ENCODE measurements at regions not wholly inside any gene's neighbourhood (a gene's known extent, or its start where the extent isn't known, plus 50 kb on each side); places are given as distances from the start of the nearest gene placed in this dataset.
A peak's percentile ranks its signal among the peaks of the same experiment; 100 is the strongest.

DNA sequence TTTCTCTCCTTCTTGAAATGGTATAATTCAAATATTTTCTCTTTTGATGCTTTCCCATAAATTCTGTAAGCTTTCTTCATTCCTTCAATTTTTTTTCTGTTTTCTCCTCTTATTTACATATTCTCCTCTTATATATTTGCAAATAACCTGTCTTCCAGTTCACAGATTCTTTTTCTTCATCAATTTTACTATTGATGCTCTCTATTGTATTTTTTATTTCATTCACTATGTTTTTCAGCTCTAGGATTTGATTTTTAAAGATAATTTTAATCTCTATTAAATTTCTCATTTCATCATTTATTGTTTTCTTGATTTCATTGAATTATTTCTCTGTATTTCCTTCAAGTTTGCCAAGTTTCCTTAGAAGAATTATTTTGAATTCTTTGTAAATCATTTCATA lies 54.0 kb upstream of the PRPS1L1 start:
- Histone ChIP-seq H3K9ac (ENCODE audit: low read depth, low read length, poor library complexity, severe bottlenecking) (no peak overlapping the region), H3K4me1 (ENCODE audit: insufficient read depth, low read length, poor library complexity, severe bottlenecking) (no peaks in the 10 kb centered on the region), H3K9me3 (ENCODE audit: insufficient read depth, low read depth, low read length) (peaks cover 17% of the 10 kb centered on the region; the same call in 1 of the 2 replicates), H3K36me3 (ENCODE audit: insufficient read depth, low read length) (no peaks in the 10 kb centered on the region), H2AFZ (ENCODE audit: low read length) (no peak overlapping the region), H3K4me2 (ENCODE audit: low read depth, low read length, poor library complexity, severe bottlenecking) (no peak overlapping the region), H3K27me3 (ENCODE audit: insufficient read depth, low read length, poor library complexity, severe bottlenecking) (no peaks in the 10 kb centered on the region), H3K4me3 (ENCODE audit: low read length, poor library complexity, severe bottlenecking) (no peak overlapping the region), H3F3A (ENCODE audit: low read depth) (no peaks in the 10 kb centered on the region), H4K20me1 (ENCODE audit: insufficient read depth, low read length, poor library complexity, severe bottlenecking) (no peaks in the 10 kb centered on the region), H3K79me2 (ENCODE audit: insufficient read depth, low read length) (no peaks in the 10 kb centered on the region), H3K9me2 (replicated peaks; ENCODE audit: low read depth, low read length) (no peaks in the 10 kb centered on the region)
- no peak for TF ChIP-seq EZH2phosphoT487 (IDR thresholded peaks at IDR 0.05; ENCODE audit: borderline replicate concordance)
- TF ChIP-seq, protein P1, sequence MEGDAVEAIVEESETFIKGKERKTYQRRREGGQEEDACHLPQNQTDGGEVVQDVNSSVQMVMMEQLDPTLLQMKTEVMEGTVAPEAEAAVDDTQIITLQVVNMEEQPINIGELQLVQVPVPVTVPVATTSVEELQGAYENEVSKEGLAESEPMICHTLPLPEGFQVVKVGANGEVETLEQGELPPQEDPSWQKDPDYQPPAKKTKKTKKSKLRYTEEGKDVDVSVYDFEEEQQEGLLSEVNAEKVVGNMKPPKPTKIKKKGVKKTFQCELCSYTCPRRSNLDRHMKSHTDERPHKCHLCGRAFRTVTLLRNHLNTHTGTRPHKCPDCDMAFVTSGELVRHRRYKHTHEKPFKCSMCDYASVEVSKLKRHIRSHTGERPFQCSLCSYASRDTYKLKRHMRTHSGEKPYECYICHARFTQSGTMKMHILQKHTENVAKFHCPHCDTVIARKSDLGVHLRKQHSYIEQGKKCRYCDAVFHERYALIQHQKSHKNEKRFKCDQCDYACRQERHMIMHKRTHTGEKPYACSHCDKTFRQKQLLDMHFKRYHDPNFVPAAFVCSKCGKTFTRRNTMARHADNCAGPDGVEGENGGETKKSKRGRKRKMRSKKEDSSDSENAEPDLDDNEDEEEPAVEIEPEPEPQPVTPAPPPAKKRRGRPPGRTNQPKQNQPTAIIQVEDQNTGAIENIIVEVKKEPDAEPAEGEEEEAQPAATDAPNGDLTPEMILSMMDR (conservative IDR thresholded peaks at IDR 0.05; ENCODE audit: low read length) = no peak

DNA sequence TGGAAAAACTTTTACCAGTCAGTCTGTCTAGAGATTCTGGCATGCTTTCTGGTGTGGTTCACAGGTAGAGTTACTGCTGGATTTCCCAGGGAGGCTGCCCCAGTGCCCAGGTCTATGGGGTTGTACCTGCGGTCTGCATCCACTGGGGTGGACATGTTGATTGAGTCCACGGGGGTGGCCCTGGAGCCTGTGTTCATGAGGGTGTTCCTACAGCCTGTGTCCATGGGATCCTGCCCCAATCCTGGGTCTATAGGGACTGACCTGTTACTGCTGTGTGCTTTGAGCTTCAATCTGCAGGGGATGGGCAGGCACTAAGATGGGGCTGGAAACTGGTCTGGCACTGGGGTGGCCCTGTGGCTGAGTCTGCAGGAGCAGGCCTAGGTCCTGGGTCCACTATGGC lies 54.5 kb upstream of the PRPS1L1 start:
- no peak for TF ChIP-seq EZH2phosphoT487 (IDR thresholded peaks at IDR 0.05; ENCODE audit: borderline replicate concordance)
- TF ChIP-seq, protein P1 (conservative IDR thresholded peaks at IDR 0.05; ENCODE audit: low read length) = no peak
- H3F3A ChIP-seq (ENCODE audit: low read depth) = no peaks in the 10 kb centered on the region
- no peak overlapping the region for H3K4me2 ChIP-seq (ENCODE audit: low read depth, low read length, poor library complexity, severe bottlenecking)
- no peak overlapping the region for H3K9ac ChIP-seq (ENCODE audit: low read depth, low read length, poor library complexity, severe bottlenecking)
- H3K9me3 ChIP-seq (ENCODE audit: insufficient read depth, low read depth, low read length) = peaks cover 17% of the 10 kb centered on the region; the same call in 1 of the 2 replicates
- H3K27me3 ChIP-seq (ENCODE audit: insufficient read depth, low read length, poor library complexity, severe bottlenecking) = no peaks in the 10 kb centered on the region
- H3K4me1 ChIP-seq (ENCODE audit: insufficient read depth, low read length, poor library complexity, severe bottlenecking) = no peaks in the 10 kb centered on the region
- no peak overlapping the region for H3K4me3 ChIP-seq (ENCODE audit: low read length, poor library complexity, severe bottlenecking)
- no peaks in the 10 kb centered on the region for H3K79me2 ChIP-seq (ENCODE audit: insufficient read depth, low read length)
- H4K20me1 ChIP-seq (ENCODE audit: insufficient read depth, low read length, poor library complexity, severe bottlenecking) = no peaks in the 10 kb centered on the region
- H3K36me3 ChIP-seq (ENCODE audit: insufficient read depth, low read length) = no peaks in the 10 kb centered on the region
- no peak overlapping the region for H2AFZ ChIP-seq (ENCODE audit: low read length)
- H3K9me2 ChIP-seq (replicated peaks; ENCODE audit: low read depth, low read length) = no peaks in the 10 kb centered on the region

DNA sequence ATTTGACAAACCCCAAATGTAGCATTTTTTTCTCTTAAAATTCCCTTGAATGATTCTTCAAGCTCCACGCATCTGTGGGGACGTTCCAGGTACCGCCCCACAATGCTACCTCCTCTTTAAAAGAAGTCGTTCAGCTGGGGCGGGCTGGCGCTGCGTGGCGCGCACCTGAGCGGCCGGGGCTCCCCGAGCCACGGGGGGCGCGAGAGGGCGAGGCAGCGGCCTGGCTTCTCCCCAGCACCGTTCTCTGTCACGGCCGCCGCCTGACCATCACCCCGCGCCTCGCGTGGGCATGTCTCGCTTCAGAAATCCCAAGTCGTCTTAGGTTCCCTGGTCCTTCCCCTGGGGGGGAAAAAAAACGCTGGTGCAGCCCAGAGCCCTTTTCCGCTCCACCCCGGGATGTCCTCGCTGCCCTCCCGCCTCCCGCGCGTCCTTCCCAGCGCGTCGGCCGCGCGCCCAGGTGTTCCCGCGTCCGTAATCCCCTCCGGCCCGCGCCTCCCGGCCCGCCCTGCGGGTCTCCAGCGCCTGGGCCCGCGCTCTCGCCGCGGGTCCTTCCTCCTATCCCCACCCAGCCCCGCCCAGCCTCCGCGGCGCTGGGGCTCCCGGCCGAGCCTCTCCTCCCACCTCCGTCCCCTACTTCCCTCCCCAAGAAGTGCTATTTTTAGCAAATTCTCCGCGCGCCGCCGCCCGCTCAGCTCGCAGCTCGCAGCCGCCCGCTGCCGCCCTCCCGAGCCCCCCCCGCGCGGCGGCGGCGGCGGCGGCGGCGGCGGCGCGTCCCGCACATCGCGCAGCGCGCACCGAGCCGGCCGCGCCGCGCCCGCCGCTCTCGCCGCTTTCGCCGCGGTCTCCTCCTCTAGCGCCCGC lies 58.7 kb upstream of the PRPS1L1 start:
- Histone ChIP-seq H3K27me3 (ENCODE audit: insufficient read depth, low read length, poor library complexity, severe bottlenecking) (no peaks in the 10 kb centered on the region), H3K9ac (ENCODE audit: low read depth, low read length, poor library complexity, severe bottlenecking) (no peak overlapping the region), H3K9me2 (replicated peaks; ENCODE audit: low read depth, low read length) (no peaks in the 10 kb centered on the region), H3K4me3 (ENCODE audit: low read length, poor library complexity, severe bottlenecking) (peak overlapping the region; percentile 55), H3K36me3 (ENCODE audit: insufficient read depth, low read length) (no peaks in the 10 kb centered on the region), H2AFZ (ENCODE audit: low read length) (peak overlapping the region; percentile 12; the same call in 1 of the 2 replicates), H3K4me1 (ENCODE audit: insufficient read depth, low read length, poor library complexity, severe bottlenecking) (no peaks in the 10 kb centered on the region), H3K79me2 (ENCODE audit: insufficient read depth, low read length) (no peaks in the 10 kb centered on the region), H3F3A (ENCODE audit: low read depth) (no peaks in the 10 kb centered on the region), H3K4me2 (ENCODE audit: low read depth, low read length, poor library complexity, severe bottlenecking) (peak overlapping the region; percentile 22), H3K9me3 (ENCODE audit: insufficient read depth, low read depth, low read length) (peaks cover 10% of the 10 kb centered on the region; the same call in 1 of the 2 replicates), H4K20me1 (ENCODE audit: insufficient read depth, low read length, poor library complexity, severe bottlenecking) (no peaks in the 10 kb centered on the region)
- TF ChIP-seq, protein P1 (conservative IDR thresholded peaks at IDR 0.05; ENCODE audit: low read length) = no peak
- TF ChIP-seq EZH2phosphoT487 (IDR thresholded peaks at IDR 0.05; ENCODE audit: borderline replicate concordance) = no peak
